Anterior cingulate cortex (tissue), 58 donors: ENCODE measurements at regions not wholly inside any gene's neighbourhood (a gene's known extent, or its start where the extent isn't known, plus 50 kb on each side); places are given as distances from the start of the nearest gene placed in this dataset.
"Not testable (repeated sequence)": the region's sequence is repeated elsewhere in the genome, so short reads cannot be mapped to it uniquely, and the experiment has no call there.

Experiments used
- DNase-seq, 58 donors: peaks; one replicate each; lab custom pipeline; 2025; lab: John Stamatoyannopoulos, UW

DNA sequence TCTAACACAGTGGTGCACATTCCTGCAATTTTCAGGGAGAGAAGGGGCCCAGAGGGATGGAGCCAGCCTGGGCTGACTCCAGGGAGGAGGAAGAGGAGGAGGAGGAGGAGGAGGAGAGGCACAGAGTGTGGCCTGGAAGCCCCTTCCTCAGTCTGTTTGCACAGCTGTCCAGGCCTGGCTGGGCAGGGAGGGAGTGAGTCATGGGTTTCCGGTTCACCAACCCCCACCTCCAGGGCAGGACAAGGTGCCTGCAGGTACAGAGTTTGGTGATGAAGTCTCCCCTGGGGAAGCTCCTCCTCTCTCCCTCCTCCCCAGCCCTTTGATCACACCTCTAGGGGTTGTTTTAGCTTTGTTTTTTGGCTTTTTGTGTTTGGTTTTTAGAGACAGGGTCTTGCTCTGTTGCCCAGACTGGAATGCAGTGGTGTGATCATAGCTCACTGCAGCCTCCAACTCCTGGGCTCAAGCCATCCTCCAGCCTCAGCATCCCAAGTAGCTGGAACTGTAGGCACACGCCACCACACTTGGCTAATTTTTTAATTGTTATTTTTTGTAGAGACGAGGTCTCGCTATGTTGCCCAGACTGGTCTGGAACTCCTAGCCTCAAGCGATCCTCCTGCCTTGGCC, 77.5 kb upstream of the CUX1 start:
- DNase-seq, result no peak

- DNase-seq, result no peak
Measured at GRCh38 chr7:101740981-101741725, 76.3 kb upstream of the CUX1 start.

- peak in 16 of 58 donors; percentile 1 to 46 (median 14) for DNase-seq
Measured at GRCh38 chr7:101743241-101743994, 74.0 kb upstream of the CUX1 start.

- no peak for DNase-seq
Measured at GRCh38 chr7:101743995-101744360, 73.4 kb upstream of the CUX1 start.

- no peak for DNase-seq
Measured at GRCh38 chr7:101744588-101744987, 72.8 kb upstream of the CUX1 start.

- DNase-seq, result no peak
Measured at GRCh38 chr7:101746314-101746713, 71.1 kb upstream of the CUX1 start.

DNA sequence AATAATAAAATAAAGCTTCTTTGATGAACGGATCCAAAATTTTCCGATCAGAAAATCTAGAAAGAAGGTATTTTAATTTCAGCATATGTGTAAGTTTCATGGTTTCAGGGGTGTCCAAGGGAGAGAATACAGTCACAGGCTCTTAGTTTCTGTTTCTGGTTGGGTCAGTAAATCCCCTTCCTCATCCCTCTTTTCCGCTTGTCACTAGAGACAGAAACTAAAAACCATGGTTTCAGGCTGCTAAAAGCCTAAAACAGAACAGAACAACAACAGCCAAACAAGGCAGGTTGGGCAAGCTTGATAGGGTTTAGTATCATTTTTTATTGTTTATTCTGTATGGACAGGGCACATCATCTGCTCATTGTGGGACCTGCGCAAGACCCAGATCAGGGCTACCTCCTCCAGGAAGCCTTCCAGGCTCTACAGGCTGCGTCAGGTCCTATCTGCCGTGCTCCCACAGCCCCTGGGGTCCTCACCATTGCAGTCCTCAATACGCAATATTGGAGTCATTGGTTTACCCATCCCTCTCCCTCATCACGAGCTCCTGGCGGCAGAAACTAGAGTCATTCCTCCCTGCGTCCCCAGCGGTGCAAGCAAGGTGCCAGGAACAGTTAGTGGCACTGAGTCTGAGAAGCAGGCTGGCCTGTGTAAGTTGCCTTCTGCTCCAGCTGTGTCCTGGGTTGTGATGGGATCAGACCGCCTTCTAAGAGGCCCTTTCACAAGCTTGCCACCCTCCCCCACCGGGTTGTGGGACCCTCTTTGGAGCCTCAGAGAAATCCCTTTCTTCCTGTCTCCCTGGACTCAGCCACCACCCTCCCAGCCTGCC, 70.2 kb upstream of the CUX1 start:
- no peak for DNase-seq

GRCh38 chr7:101747879-101748345, 69.5 kb upstream of the CUX1 start:
- DNase-seq, result no peak

DNA sequence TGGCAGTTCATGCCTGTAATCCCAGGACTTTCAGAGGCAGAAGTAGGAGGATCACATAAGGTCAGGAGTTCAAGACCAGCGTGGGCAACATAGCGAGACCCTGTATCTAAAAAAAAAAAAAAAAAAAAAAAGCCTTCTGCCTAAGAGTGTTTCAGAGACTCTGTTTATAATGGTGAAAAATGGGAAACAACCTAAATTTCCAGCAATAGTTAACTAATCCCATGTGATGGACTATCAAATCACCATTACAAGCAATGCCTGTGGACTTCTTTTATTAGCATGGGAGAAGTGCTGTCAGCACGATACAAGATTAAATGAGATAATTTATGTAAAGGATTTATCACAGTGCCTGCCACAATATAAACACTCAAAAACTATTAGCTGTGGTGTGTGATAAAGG, 67.5 kb upstream of the CUX1 start:
- DNase-seq, result no peak

DNA sequence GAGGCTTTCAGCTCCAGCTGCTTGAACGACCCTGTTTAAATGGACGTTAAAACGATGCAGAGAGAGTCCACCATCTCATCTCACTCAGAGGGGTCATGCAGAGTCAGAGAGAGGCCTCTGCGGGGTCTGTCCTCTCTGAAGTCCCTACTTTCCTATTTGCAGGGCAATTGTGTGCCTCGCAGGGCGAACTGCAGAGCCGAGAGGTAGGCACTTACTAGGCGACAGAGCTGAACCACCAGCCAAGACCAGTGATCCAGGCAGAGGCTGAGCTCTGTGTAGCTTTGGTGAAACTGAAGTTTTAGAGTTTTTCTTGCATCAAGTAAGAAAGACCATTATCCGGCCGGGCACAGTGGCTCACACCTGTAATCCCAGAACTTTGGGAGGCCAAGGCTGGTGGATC, 64.1 kb upstream of the CUX1 start:
- no peak for DNase-seq

DNA sequence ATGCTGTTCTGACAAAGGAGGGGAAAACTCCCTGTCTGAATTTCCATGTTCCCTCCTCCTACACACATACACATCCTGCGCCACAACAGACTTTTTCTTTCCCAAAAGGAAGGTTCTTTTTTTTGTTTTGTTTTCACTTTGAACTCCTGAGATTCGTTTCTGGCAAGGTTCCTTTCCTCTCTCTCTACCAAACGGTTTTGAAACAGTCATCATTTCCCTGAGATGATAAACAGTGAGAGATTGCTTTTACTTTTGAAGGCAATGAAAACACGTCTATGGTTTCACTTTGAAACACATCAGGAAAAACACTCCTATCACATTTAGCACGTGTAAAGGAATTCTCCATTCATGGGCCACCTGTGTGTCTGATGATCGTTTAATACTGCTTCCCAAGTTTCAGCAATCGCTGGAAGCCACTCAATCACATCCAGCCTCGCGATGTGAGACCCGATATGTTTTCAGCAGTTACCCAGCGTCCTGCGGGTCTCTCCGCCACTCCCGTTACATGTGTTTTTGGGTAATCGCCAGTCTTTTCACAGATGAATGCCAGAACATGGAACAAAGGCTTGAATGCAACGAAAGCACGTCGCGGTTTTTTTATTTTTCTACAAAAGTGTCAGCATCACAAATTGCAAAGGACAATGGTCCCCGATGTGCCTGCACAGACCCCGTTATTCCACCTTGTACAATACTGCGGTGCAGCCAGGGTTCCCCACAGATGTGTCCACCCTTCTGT, 62.8 kb upstream of the CUX1 start:
- DNase-seq, result no peak

GRCh38 chr7:101757879-101758278, 59.5 kb upstream of the CUX1 start:
- DNase-seq, result no peak

- DNase-seq, result not testable (repeated sequence)
Measured at GRCh38 chr7:101758519-101758918, 58.9 kb upstream of the CUX1 start.

DNA sequence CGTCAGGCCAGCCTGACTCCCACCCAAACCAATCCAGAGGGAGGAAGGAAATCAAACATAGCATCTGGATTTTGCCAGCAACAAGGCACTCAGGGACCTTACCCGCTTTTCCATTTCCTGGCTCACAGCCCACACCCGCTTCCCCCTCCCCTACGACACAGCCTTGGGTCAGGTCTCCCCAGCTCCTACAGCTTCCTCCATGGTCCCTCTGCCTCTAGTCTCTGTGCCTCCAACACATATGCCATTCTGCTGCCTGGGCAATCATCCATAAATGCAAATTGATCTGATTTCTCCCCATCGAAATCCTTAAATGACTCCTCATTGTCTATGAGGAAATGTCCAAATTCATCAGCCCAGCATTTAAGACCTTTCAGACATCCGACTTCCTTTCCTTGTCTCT, 53.2 kb upstream of the CUX1 start:
- DNase-seq, result no peak

DNA sequence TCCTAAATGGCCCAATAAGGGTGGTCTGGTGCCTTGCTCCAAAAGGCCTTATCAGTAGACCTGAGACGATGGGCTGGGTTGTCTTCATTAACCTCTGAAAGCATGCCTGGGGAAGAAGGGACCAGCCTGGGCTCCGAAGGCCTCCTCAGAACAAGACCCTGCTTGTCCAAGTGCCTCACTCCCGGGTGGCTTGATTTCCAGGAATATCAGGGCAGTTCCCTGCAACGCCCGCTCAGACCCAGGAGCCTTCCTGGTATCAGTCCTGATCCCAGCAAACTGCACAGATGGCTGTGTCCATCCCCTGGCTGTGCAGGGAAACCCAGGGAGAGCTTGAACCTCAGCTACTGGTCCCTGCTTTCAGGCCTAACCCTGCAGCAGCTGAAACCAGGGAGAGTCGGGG, 49.9 kb upstream of the CUX1 start:
- DNase-seq, result no peak
